Smooth muscle cell (in vitro differentiated cells): ENCODE measurements at regions not wholly inside any gene's neighbourhood (a gene's known extent, or its start where the extent isn't known, plus 50 kb on each side); places are given as distances from the start of the nearest gene placed in this dataset.

Experiments
- DNase-seq: peaks from one replicate; lab custom pipeline; 2025; ENCODE audit not compliant: unreplicated experiment; lab: John Stamatoyannopoulos, UW
- H2AFZ ChIP-seq: fragments of 200-600 bp; sonication (generic); 2 replicates; pipeline ENCODE4 v1.6.0; 2016; ENCODE audit warnings: antibody characterized with exemption, low read depth, mild to moderate bottlenecking
- H3F3A ChIP-seq: fragments of 200-600 bp; sonication (generic); 2 replicates; pipeline ENCODE4 v1.6.0; 2017; ENCODE audit warnings: antibody characterized with exemption, low read depth
- H3K27ac ChIP-seq: fragments of 200-600 bp; sonication (generic); 2 replicates; pipeline ENCODE4 v1.5.1; 2016; ENCODE audit warnings: low read depth, mild to moderate bottlenecking
- H3K27me3 ChIP-seq: fragments of 200-600 bp; sonication (generic); 2 replicates; pipeline ENCODE4 v1.6.1; 2016; ENCODE audit warnings: low read depth, mild to moderate bottlenecking
- H3K36me3 ChIP-seq: fragments of 200-600 bp; sonication (generic); 2 replicates; pipeline ENCODE4 v1.5.1; 2016; ENCODE audit warnings: low read depth
- H3K4me1 ChIP-seq: fragments of 200-600 bp; sonication (generic); 2 replicates; pipeline ENCODE4 v1.5.1; 2016; ENCODE audit warnings: low read depth
- H3K4me2 ChIP-seq: fragments of 200-600 bp; sonication (generic); 2 replicates; pipeline ENCODE4 v1.6.0; 2016; ENCODE audit warnings: mild to moderate bottlenecking
- H3K4me3 ChIP-seq: fragments of 200-600 bp; sonication (generic); 2 replicates; pipeline ENCODE4 v1.5.1; 2016; ENCODE audit warnings: mild to moderate bottlenecking
- H3K79me2 ChIP-seq: fragments of 200-600 bp; sonication (generic); 2 replicates; pipeline ENCODE4 v1.6.0; 2016; ENCODE audit warnings: low read depth, mild to moderate bottlenecking
- H3K9ac ChIP-seq: fragments of 200-600 bp; sonication (generic); 2 replicates; pipeline ENCODE4 v1.6.0; 2016; ENCODE audit warnings: low read depth
- H3K9me3 ChIP-seq: fragments of 200-600 bp; sonication (generic); replicated peaks from 2 replicates; pipeline ENCODE4 v1.5.1; 2016; ENCODE audit warnings: low read depth
- H4K20me1 ChIP-seq: fragments of 200-600 bp; sonication (generic); 2 replicates; pipeline ENCODE4 v1.6.0; 2016; ENCODE audit warnings: low read depth
- WGBS: methylation state at CpG from one replicate; pipeline ENCODE4 v1.1.7; 2016; ENCODE audit warnings: low lambda C conversion rate; 5-methylcytosine and 5-hydroxymethylcytosine counted together
- TF ChIP-seq, protein P1 (sequence below): fragments of 200-600 bp; sonication (generic); IDR thresholded peaks from 2 replicates; pipeline ENCODE4 v1.5.1; 2017; ENCODE audit warnings: borderline replicate concordance, mild to moderate bottlenecking, antibody characterized with exemption; ENCODE audit not compliant: insufficient read depth, poor library complexity, severe bottlenecking

- Histone ChIP-seq H3K4me2 (no peak overlapping the region), H3K4me1 (no peaks in the 10 kb centered on the region), H3K4me3 (no peak overlapping the region), H3F3A (no peaks in the 10 kb centered on the region), H4K20me1 (no peaks in the 10 kb centered on the region), H3K27me3 (peaks cover 30% of the 10 kb centered on the region), H3K9ac (no peak overlapping the region), H3K27ac (no peak overlapping the region), H3K36me3 (no peaks in the 10 kb centered on the region), H3K79me2 (no peaks in the 10 kb centered on the region), H3K9me3 (no peaks in the 10 kb centered on the region), H2AFZ (no peak overlapping the region)
- WGBS = 90% methylated on average over 1 of the region's 1 CpG
- DNase-seq = no peak
- TF ChIP-seq, protein P1, sequence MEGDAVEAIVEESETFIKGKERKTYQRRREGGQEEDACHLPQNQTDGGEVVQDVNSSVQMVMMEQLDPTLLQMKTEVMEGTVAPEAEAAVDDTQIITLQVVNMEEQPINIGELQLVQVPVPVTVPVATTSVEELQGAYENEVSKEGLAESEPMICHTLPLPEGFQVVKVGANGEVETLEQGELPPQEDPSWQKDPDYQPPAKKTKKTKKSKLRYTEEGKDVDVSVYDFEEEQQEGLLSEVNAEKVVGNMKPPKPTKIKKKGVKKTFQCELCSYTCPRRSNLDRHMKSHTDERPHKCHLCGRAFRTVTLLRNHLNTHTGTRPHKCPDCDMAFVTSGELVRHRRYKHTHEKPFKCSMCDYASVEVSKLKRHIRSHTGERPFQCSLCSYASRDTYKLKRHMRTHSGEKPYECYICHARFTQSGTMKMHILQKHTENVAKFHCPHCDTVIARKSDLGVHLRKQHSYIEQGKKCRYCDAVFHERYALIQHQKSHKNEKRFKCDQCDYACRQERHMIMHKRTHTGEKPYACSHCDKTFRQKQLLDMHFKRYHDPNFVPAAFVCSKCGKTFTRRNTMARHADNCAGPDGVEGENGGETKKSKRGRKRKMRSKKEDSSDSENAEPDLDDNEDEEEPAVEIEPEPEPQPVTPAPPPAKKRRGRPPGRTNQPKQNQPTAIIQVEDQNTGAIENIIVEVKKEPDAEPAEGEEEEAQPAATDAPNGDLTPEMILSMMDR = no peak
Measured at GRCh38 chr9:118165451-118165850, 461.2 kb downstream of the TLR4 start.

DNA sequence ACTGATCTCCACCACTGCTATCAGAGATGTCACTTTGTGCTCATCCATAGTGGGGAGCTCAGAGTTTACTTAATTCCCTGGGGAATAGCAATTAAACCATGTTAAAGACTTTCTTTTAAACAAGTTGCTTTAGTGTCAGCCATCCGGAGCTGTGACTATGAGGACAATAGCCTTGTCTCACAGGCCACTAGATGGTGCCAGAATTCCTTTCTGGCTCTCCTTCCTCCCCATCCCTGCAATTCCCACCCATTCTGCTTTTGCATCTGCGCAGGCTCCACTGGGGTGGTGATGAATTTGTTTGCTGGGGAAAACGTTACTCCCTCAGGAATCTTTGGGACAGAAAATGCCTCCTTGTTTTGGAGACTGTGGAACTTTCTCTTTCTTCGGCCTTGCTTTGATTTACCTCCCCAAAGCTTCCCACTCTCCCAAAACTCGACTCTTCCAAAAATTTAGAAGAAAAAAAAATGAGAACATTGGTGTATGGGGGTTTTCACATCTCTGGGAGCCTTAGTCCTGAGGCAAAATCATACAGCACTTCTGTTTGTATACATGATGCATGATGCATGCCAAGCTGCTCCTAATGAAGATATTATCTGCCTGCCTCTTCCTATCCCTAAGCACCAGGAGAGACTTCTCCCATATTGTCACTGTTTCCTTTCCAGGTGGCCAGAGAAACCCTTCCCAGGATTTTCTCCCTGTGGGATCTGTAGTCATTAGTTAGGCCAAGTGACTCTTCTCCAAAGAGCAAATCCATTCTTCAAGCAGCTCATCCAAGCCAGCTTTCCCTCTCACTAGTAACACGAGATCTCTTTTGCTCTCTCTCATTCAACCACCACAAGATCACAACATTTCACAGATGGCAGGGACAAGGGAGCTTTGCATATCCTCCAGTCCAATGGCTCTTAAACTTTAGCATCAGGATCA lies 466.1 kb downstream of the TLR4 start:
- Histone ChIP-seq H3K36me3 (no peaks in the 10 kb centered on the region), H3K27me3 (peaks cover 35% of the 10 kb centered on the region), H3K79me2 (no peaks in the 10 kb centered on the region), H3K4me2 (no peak overlapping the region), H3K4me1 (no peaks in the 10 kb centered on the region), H3K4me3 (no peak overlapping the region), H3K9me3 (no peaks in the 10 kb centered on the region), H3F3A (no peaks in the 10 kb centered on the region), H4K20me1 (no peaks in the 10 kb centered on the region), H3K27ac (no peak overlapping the region), H2AFZ (no peak overlapping the region), H3K9ac (no peak overlapping the region)
- WGBS = 43% methylated on average over 6 of the region's 6 CpGs
- DNase-seq = no peak
- TF ChIP-seq, protein P1 = peak; percentile 77

DNA sequence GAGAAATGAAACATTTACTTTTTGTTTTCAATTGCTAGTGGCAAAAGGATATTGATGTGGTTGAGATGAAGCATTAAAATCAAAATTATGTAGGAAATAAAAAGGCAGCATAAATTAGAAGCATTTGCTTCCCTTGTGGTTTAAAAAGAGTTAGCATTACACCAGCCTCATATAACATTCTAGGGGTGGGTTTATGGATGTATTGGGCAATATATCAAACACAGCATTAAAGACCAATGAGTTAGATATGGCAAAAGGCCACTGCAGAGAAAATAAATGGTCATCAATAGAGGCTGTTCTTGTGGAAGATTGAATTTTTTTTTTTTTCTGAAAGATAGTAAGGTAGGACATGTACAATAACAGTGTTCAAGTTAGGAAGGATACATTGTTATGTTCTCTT lies 473.0 kb downstream of the TLR4 start:
- TF ChIP-seq, protein P1 = no peak
- Histone ChIP-seq H4K20me1 (no peaks in the 10 kb centered on the region), H3K4me2 (no peak overlapping the region), H3K4me1 (no peaks in the 10 kb centered on the region), H3K4me3 (no peak overlapping the region), H3K36me3 (no peaks in the 10 kb centered on the region), H2AFZ (no peak overlapping the region), H3K9me3 (no peaks in the 10 kb centered on the region), H3F3A (no peaks in the 10 kb centered on the region), H3K27ac (no peak overlapping the region), H3K79me2 (no peaks in the 10 kb centered on the region), H3K9ac (no peak overlapping the region), H3K27me3 (peaks cover 4% of the 10 kb centered on the region)
- no peak for DNase-seq

- H3K4me3 ChIP-seq = no peak overlapping the region
- TF ChIP-seq, protein P1 = no peak
- H3K27ac ChIP-seq = peak overlapping the region; percentile 18
- H4K20me1 ChIP-seq = no peaks in the 10 kb centered on the region
- H2AFZ ChIP-seq = no peak overlapping the region
- no peaks in the 10 kb centered on the region for H3K9me3 ChIP-seq
- H3K79me2 ChIP-seq = no peaks in the 10 kb centered on the region
- no peaks in the 10 kb centered on the region for H3K4me1 ChIP-seq
- 70% methylated on average over 2 of the region's 2 CpGs for WGBS
- no peak overlapping the region for H3K9ac ChIP-seq
- no peaks in the 10 kb centered on the region for H3K27me3 ChIP-seq
- DNase-seq = no peak
- H3K4me2 ChIP-seq = no peak overlapping the region
- H3F3A ChIP-seq = no peaks in the 10 kb centered on the region
- no peaks in the 10 kb centered on the region for H3K36me3 ChIP-seq
Measured at GRCh38 chr9:118183576-118183975, 479.4 kb downstream of the TLR4 start.
